ENCODE measurements at regions not wholly inside any gene's neighbourhood (a gene's known extent, or its start where the extent isn't known, plus 50 kb on each side); places are given as distances from the start of the nearest gene placed in this dataset.

GRCh38 chr1:99490031-99490430 is 155.9 kb upstream of the PALMD start:
- Histone ChIP-seq H3K4me2 (replicated peaks; ENCODE audit: extremely low read depth, low read length, poor library complexity, severe bottlenecking) (no peak overlapping the region), H4K20me1 (ENCODE audit: insufficient read depth, low read length) (no peaks in the 10 kb centered on the region), H3K9me3 (replicated peaks in 1 of 2; ENCODE audit: control insufficient read depth in 1 of 2, insufficient read depth in 1 of 2, low read length in 2 of 2) (no peaks in the 10 kb centered on the region), H3K79me2 (ENCODE audit: insufficient read depth, low read length) (no peaks in the 10 kb centered on the region), H3K4me1 (ENCODE audit: control insufficient read depth in 1 of 2, insufficient read depth in 2 of 2, low read length in 2 of 2) (no peaks in the 10 kb centered on the region), H3K27ac (ENCODE audit: low read depth in 1 of 2, low read length in 2 of 2) (no peak overlapping the region), H3K27me3 (ENCODE audit: control insufficient read depth in 2 of 2, insufficient read depth in 2 of 2, low read length in 2 of 2) (no peaks in the 10 kb centered on the region), H3K4me3 (replicated peaks in 1 of 3; ENCODE audit: low read depth in 2 of 3, low read length in 3 of 3) (no peak overlapping the region), H3K36me3 (replicated peaks in 1 of 2; ENCODE audit: control insufficient read depth in 1 of 2, insufficient read depth in 2 of 2, low read length in 2 of 2) (no peaks in the 10 kb centered on the region), H3K9ac (ENCODE audit: insufficient read depth, low read length, poor library complexity, severe bottlenecking) (no peak overlapping the region), H2AFZ (ENCODE audit: insufficient read depth, low read depth, low read length, poor library complexity, severe bottlenecking) (no peak overlapping the region)
- Mint-ChIP-seq H3K36me3 (no peaks in the 10 kb centered on the region), H3K9me3 (no peaks in the 10 kb centered on the region), H3K27ac (peak overlapping the region in 1 of 7 donors; percentile 37), H3K4me1 (no peaks in the 10 kb centered on the region), H3K4me3 (no peak overlapping the region), H3K27me3 (ENCODE audit: low read depth in 3 of 3) (peaks cover 0 to 3% (median 0%) of the 10 kb centered on the region in 3 donors)
- WGBS (ENCODE audit: insufficient coverage), result no CpG with 5 or more reads among the region's 2 CpGs
- no peak for TF ChIP-seq CTCF (IDR thresholded peaks at IDR 0.05)
- DNase-seq, result no peak
- intact Hi-C loops (cut with micrococcal nuclease), result no loop called here

- no peak overlapping the region for H3K4me2 ChIP-seq (replicated peaks; ENCODE audit: extremely low read depth, low read length, poor library complexity, severe bottlenecking)
- H3K4me1 ChIP-seq (ENCODE audit: control insufficient read depth in 1 of 2, insufficient read depth in 2 of 2, low read length in 2 of 2), result no peaks in the 10 kb centered on the region
- DNase-seq, result no peak
- H3K27me3 ChIP-seq (ENCODE audit: control insufficient read depth in 2 of 2, insufficient read depth in 2 of 2, low read length in 2 of 2), result no peaks in the 10 kb centered on the region
- TF ChIP-seq CTCF (IDR thresholded peaks at IDR 0.05), result no peak
- Mint-ChIP-seq H3K4me1 (no peaks in the 10 kb centered on the region), H3K36me3 (no peaks in the 10 kb centered on the region), H3K27ac (no peak overlapping the region), H3K9me3 (peaks cover 0 to 1% (median 0%) of the 10 kb centered on the region in 7 donors), H3K27me3 (ENCODE audit: low read depth in 3 of 3) (peaks cover 1 to 3% (median 2%) of the 10 kb centered on the region in 3 donors), H3K4me3 (no peak overlapping the region)
- H4K20me1 ChIP-seq (ENCODE audit: insufficient read depth, low read length), result no peaks in the 10 kb centered on the region
- no peaks in the 10 kb centered on the region for H3K9me3 ChIP-seq (replicated peaks in 1 of 2; ENCODE audit: control insufficient read depth in 1 of 2, insufficient read depth in 1 of 2, low read length in 2 of 2)
- H2AFZ ChIP-seq (ENCODE audit: insufficient read depth, low read depth, low read length, poor library complexity, severe bottlenecking), result no peak overlapping the region
- H3K36me3 ChIP-seq (replicated peaks in 1 of 2; ENCODE audit: control insufficient read depth in 1 of 2, insufficient read depth in 2 of 2, low read length in 2 of 2), result no peaks in the 10 kb centered on the region
- H3K79me2 ChIP-seq (ENCODE audit: insufficient read depth, low read length), result no peaks in the 10 kb centered on the region
- no peak overlapping the region for H3K9ac ChIP-seq (ENCODE audit: insufficient read depth, low read length, poor library complexity, severe bottlenecking)
- 85% methylated on average over 2 of the region's 3 CpGs for WGBS (ENCODE audit: insufficient coverage)
- no peak overlapping the region for H3K4me3 ChIP-seq (replicated peaks in 1 of 3; ENCODE audit: low read depth in 2 of 3, low read length in 3 of 3)
- H3K27ac ChIP-seq (ENCODE audit: low read depth in 1 of 2, low read length in 2 of 2), result no peak overlapping the region
- intact Hi-C loops (cut with micrococcal nuclease), result no loop called here
Measured at GRCh38 chr1:99496067-99496466, 149.8 kb upstream of the PALMD start.

All from CD14-positive monocyte (primary cell).